NCI-H1930 (cell line): ENCODE measurements at regions not wholly inside any gene's neighbourhood (a gene's known extent, or its start where the extent isn't known, plus 50 kb on each side); places are given as distances from the start of the nearest gene placed in this dataset.
"Not testable (repeated sequence)": the region's sequence is repeated elsewhere in the genome, so short reads cannot be mapped to it uniquely, and the experiment has no call there.

Source experiments
- DNase-seq, 2 experiments: peaks; one replicate each; lab custom pipeline; 2025; lab: John Stamatoyannopoulos, UW

GRCh38 chr15:26024241-26024640, 161.1 kb upstream of the ATP10A start:
- no peak for DNase-seq

- no peak for DNase-seq
Measured at GRCh38 chr15:26023691-26024090, 160.6 kb upstream of the ATP10A start.

DNA sequence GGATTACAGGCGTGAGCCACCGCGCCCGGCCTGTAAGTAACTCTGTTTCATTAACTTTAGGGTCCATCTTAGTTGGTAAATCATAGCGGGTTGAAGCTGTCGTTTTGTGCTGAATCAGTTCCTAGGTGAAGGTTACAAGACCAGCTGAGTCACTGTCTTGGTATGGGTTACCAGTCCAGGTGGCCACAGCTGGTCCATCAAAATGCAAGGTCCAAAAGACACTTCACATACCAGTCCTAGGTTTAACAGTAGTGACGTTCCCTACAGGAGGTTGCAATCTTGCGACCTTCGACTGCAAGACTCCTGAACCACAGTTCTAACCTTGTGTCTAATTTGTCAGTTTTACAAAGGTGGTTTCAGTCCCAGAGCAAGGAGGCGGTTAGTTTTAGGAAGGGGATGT, 160.1 kb upstream of the ATP10A start:
- no peak for DNase-seq

DNA sequence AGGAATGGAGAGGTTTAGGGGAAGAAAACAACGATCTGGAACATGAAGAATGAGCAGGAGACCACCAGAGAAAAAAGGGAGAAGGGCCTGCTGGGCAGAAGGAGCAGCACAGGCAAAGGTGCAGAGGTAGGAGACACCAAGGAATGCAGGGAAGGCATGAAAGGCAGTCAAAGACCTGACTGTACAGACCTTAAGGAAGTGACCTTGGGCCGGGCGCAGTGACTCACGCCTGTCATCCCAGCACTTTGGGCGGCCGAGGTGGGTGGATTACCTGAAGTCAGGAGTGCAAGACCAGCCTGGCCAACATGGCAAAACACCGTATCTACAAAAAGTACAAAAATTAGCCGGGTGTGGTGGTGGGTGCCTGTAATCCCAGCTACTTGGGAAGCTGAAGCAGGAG, 157.7 kb upstream of the ATP10A start:
- no peak for DNase-seq

GRCh38 chr15:26017665-26018064, 154.5 kb upstream of the ATP10A start:
- no peak for DNase-seq

- DNase-seq = no peak
Measured at GRCh38 chr15:26015516-26016075, 152.5 kb upstream of the ATP10A start.

- DNase-seq = no peak
Measured at GRCh38 chr15:26013981-26014380, 150.9 kb upstream of the ATP10A start.

DNA sequence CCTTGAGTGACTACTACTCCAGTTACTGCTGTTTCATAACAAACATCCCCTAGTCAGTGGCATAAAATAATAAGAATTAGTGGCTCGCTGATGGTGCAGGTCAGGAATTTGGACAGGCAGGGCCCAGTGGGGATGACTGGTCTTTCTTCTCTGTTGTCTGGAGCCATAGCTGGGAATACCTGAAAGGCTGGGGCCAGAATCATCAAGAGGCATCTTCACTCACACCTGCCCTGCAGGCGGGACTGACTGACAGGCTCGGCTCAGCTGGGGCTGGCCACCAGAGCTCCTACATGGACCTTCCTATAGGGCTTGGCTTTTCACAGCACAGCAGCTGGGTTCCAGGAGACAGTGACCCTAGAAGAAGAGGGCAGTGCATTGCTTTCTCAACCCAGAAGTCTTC, 148.8 kb upstream of the ATP10A start:
- no peak for DNase-seq

DNA sequence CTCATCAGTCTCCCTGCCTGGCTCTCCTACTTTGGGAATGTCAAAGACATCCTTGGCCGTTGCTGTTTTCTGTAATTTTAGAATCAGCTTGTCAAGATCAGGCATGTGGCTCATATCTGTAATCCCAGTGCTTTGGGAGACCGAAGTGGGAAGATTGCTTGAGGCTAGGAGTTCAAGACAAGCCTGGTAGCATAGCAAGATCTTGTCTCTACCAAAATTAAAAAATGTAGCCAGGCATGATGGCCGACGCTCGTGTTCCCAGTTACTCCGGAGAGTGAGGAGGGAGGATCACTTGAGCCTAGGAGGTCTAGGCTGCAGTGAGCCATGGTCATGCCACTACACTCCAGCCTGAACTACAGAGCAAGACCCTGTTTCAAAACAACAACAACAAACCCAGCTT, 144.0 kb upstream of the ATP10A start:
- no peak for DNase-seq

DNA sequence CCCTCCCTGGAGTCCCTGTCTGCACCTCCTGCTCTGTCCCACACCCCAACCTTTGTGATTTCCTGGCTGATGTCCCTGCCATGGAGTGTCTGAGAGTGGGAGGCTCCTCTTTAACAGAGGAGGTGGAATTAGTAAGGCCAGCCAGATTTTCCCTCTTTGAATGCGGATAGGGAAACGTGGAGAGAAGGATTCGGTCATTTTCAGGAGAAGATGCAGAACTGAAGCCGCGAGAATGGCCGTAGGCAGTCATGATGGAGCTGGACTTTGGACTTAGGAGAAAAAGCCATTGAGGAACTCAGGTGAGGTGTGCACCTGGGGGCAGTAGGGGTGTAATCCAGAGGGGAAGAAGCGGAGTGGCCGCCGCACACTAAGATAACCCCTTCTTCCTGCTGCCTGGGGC, 138.1 kb upstream of the ATP10A start:
- DNase-seq = no peak

GRCh38 chr15:25993506-25993905, 130.4 kb upstream of the ATP10A start:
- DNase-seq = no peak

DNA sequence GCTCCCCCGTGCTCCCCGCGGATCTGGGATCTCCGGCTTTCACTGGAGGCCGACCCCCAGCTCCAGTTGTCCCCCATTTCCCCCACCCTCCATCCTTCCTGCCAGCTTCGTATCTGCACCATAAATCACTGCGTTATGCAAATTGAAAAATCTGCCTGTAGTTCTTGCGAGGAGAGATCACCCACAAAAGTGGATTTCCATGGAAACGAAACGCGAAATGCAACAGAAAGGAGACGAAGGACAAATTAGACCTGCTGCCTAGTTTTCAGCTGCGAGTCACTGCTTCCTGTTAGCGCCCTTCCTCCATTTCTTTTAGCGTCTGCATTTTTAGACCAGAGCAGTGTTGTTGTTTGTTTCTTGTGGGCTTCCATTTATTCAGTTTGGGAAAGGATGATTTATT, 127.1 kb upstream of the ATP10A start:
- no peak for DNase-seq

- DNase-seq = no peak
Measured at GRCh38 chr15:25989327-25989726, 126.2 kb upstream of the ATP10A start.

GRCh38 chr15:25988716-25989115, 125.6 kb upstream of the ATP10A start:
- not testable (repeated sequence) for DNase-seq

DNA sequence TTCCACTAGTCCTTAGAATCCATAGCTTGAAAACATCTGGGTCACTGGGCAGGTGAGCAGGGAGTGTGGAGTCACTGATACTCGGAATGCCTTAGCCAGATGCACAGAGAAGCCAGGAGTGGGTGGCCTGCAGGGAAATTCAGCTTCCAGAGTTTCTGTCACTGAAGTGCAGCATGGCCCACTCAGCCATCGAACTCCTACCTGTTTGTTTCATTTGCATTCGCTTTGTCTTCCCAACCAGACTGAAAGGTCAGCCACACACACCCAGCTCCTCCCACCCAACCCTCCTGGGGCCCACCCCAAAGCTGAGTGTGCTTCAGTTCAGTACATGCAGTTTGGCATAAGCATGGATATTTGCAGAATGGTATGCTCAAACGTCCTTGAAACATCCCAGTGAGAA, 124.5 kb upstream of the ATP10A start:
- DNase-seq = no peak

- DNase-seq = no peak
Measured at GRCh38 chr15:25985165-25985564, 122.0 kb upstream of the ATP10A start.

DNA sequence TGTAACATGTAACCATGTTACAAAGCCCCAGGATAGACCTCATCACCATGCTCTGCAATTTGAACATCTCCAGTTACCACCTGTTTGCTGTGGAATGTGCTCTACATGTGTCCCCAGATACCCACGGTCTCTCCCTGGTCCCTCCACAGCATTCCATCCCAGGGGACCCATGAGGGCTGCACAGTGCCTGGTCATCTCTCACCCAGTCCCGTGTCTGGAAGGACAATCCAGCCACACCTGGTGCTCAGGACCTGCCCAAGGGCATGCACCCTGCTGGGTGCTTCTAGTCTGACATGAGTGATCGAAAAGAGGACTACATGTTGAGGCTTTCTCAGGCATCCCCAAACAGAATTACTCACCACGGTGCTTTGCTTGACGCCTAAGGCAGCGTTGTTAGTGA, 119.6 kb upstream of the ATP10A start:
- no peak for DNase-seq

GRCh38 chr15:25981114-25981513, 118.0 kb upstream of the ATP10A start:
- no peak for DNase-seq

DNA sequence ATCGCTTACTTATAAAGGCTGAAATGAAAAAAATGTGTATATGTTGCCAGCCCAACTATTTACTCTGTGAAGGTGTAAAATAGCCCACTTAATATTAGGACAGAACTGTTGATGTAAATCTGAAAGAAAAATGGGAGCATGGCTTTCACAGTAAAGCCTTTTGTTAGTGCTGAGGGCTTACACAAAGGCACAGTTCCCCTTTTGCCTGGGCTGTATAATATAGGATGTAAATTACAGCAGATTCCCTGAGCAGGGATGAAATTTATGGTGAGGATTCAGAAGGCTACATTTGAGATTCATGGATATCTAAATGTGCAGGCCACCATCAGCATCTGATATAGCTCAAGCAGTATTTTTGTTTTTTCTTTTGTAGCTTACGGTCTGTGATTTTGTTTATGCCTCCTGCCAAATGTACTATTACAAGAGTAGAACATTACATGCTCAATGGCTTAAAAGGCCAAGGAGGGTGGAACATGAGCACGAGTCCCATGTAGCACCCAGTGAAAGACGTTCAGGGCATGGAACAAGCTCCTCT, 109.1 kb upstream of the ATP10A start:
- no peak for DNase-seq

DNA sequence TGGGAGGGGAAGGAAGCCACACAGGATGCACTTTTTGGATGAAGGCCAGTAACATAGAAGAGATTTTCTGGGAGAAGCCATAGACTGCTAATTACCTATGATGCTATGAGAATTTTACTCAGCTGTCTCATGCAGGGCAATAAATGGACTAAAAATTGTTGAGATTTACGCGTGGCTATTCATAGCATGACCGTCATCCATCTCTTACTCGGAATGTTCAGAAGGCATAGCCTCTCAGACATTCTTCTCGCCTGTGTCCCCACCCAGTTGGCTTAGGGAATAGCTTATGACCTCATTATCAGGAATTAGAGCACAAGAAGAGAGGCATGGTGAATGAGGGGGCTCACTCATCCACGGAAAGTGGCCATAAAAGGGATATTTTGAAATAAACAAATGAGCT, 107.9 kb upstream of the ATP10A start:
- DNase-seq = no peak

DNA sequence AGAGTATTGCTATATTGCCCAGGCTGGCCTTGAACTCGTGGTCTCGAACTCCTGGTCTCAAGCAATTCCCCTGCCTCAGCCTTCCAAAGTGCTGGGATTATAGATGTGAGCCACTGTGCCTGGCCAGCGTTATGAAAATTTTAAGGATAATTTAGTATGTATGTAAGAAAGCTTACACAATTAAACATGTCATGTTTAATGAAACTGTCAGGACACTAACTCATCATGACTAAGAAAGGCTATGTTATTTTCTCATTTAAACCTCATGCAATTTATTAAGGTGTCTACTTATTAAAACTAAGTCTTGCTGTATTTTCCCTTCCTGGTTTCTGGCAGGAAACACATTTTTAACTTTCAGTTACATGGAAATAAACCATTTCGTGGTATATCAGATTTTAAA, 106.8 kb upstream of the ATP10A start:
- DNase-seq = no peak

- DNase-seq = no peak
Measured at GRCh38 chr15:25967116-25967515, 104.0 kb upstream of the ATP10A start.

DNA sequence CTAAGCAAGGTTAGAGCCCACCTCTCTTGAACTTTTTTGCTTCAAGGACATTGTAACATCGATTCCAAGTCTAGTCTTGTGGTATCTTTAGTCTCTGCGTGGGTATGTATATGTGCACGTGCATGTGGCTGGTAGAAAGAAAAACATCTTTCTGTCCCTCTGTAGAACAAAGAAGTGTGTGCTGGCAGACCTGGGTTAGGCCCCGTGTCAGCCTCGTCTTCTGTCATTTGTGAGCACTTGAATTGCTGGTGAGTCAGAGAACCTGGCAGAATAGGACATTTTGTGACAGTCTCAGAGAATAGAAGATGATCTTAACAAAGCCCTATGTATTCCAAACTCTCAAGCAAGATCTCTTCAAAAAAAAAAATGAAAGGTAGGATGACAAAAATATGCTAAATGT, 102.2 kb upstream of the ATP10A start:
- DNase-seq = no peak

DNA sequence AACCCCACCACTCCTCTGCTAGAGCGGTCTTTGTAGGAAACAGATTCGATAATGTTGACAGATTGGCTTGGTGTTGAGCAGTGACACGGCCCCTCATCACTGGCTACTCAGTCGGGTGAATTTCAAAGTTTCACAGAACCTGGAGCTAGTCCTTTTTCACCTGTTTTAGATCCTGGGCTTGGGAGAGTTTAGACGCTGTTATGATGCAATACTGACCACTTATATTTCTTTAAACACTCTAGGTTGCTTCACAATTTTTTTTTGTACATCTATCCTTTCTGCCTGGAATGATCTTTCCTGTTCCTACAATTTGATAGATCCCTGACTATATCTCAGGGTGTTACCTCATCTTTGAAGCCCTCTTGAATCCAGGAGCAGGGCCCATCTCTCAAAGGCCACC, 97.1 kb upstream of the ATP10A start:
- no peak for DNase-seq

DNA sequence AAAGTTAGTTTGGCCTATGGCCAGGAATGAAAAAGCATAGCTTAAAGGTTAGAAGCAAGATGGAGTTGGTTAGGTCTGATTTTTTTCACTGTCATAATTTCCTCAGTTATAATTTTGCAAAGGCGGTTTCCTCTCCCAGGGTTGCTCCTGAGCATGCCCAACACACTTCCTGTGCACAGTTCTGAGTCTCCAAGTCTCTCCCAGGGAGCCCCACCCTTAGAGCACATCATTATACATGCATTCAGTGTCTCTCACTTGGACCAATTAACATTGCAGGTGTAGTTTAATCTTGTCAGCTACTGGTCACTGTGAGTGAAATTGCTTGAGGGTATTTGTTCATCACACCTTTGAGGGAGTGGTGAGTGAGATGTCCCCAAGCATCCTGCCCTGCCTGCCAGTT, 96.0 kb upstream of the ATP10A start:
- DNase-seq = no peak
